ENCODE measurements at regions not wholly inside any gene's neighbourhood (a gene's known extent, or its start where the extent isn't known, plus 50 kb on each side); places are given as distances from the start of the nearest gene placed in this dataset.

- no peak for TF ChIP-seq FOXM1 (IDR thresholded peaks at IDR 0.05; ENCODE audit: low read depth)
- TF ChIP-seq YY1 (IDR thresholded peaks at IDR 0.05; ENCODE audit: low read depth) = no peak
- TF ChIP-seq GATA2 (CRISPR knock-in tag; IDR thresholded peaks at IDR 0.05) = no peak
- TF ChIP-seq MAX (IDR thresholded peaks at IDR 0.05; ENCODE audit: low read depth) = no peak
- TF ChIP-seq SIN3A (IDR thresholded peaks at IDR 0.05; ENCODE audit: borderline replicate concordance, low read depth, low read length) = no peak
- no peak for TF ChIP-seq MEF2A (IDR thresholded peaks at IDR 0.05; ENCODE audit: borderline replicate concordance, low read depth)
- no peak for TF ChIP-seq EP300 (IDR thresholded peaks at IDR 0.05; ENCODE audit: borderline replicate concordance in 1 of 2, low read depth in 1 of 2, low read length in 1 of 2)
- no peak for TF ChIP-seq USF1 (IDR thresholded peaks at IDR 0.05; ENCODE audit: borderline replicate concordance, low read depth)
- TF ChIP-seq NFIC (IDR thresholded peaks at IDR 0.05; ENCODE audit: borderline replicate concordance) = no peak
Measured at GRCh38 chr3:18134386-18135059, 290.6 kb downstream of the SATB1 start (continued).

GRCh38 chr3:18132991-18133390, 292.1 kb downstream of the SATB1 start:
- CTCF ChIA-PET = no interaction called here
- TF ChIP-seq FOXM1 (IDR thresholded peaks at IDR 0.05; ENCODE audit: low read depth) (no peak), GATA2 (CRISPR knock-in tag; IDR thresholded peaks at IDR 0.05) (no peak), USF2 (IDR thresholded peaks at IDR 0.05; ENCODE audit: borderline replicate concordance, low read depth, low read length) (no peak), EZH2phosphoT487 (IDR thresholded peaks at IDR 0.05; ENCODE audit: borderline replicate concordance, low read depth) (no peak), ZBTB33 (IDR thresholded peaks at IDR 0.05; ENCODE audit: borderline replicate concordance, low read depth) (no peak), MXI1 (IDR thresholded peaks at IDR 0.05; ENCODE audit: low read depth, low read length) (no peak), ELF1 (IDR thresholded peaks at IDR 0.05) (no peak)
- peaks cover 17% of the 10 kb centered on the region for H3F3A ChIP-seq (replicated peaks; ENCODE audit: insufficient read depth)
- no peaks in the 10 kb centered on the region for H3K27me3 ChIP-seq (ENCODE audit: insufficient read depth)
- H3K36me3 ChIP-seq (replicated peaks in 1 of 2; ENCODE audit: control insufficient read depth in 1 of 2, insufficient read depth in 2 of 2, low read length in 1 of 2) = no peaks in the 10 kb centered on the region
- no peaks in the 10 kb centered on the region for H3K9me2 ChIP-seq
- no peak for DNase-seq
- H3K4me2 ChIP-seq = no peak overlapping the region
- no peak overlapping the region for H3K9ac ChIP-seq
- no peaks in the 10 kb centered on the region for H3K9me3 ChIP-seq
- POLR2A ChIA-PET = no interaction called here
- H3K27ac ChIP-seq (ENCODE audit: low read depth in 2 of 2, low read length in 1 of 2) = no peak overlapping the region
- no peaks in the 10 kb centered on the region for H4K20me1 ChIP-seq (ENCODE audit: insufficient read depth)
- H3K79me2 ChIP-seq (ENCODE audit: insufficient read depth) = no peaks in the 10 kb centered on the region
- H3K4me3 ChIP-seq (ENCODE audit: low read depth in 2 of 2, low read length in 1 of 2) = no peak overlapping the region
- peaks cover 12 to 13% of the 10 kb centered on the region in 2 experiments; a peak in 3 of 4 replicates for H3K4me1 ChIP-seq (ENCODE audit: control insufficient read depth in 1 of 2, insufficient read depth in 2 of 2, low read depth in 1 of 2, low read length in 1 of 2)
- no peak overlapping the region for H2AFZ ChIP-seq (ENCODE audit: low read depth)

All from SK-N-SH (cell line).